PC-9 (cell line): ENCODE measurements at regions not wholly inside any gene's neighbourhood (a gene's known extent, or its start where the extent isn't known, plus 50 kb on each side); places are given as distances from the start of the nearest gene placed in this dataset.

Experiments
- BruUV-seq: library from RNA; stranded (reverse); fragments of 400-500 nt; replicated peaks from 2 replicates; lab custom pipeline; 2021; lab: Mats Ljungman, UMichigan
- CTCF ChIA-PET: fragments of 300-600 bp; sonication (Branson Sonifier 250); formaldehyde crosslinking; loops from one replicate; lab custom pipeline; 2022; ENCODE audit warnings: antibody characterized with exemption; lab: Charles Lee
- POLR2A ChIA-PET: fragments of 300-600 bp; sonication (Branson Sonifier 250); formaldehyde crosslinking; loops from one replicate; lab custom pipeline; 2022; ENCODE audit warnings: antibody characterized with exemption; ENCODE audit not compliant: unreplicated experiment; lab: Charles Lee
- DNase-seq, 2 experiments: peaks; one replicate each; pipeline versions ENCODE4 v3.0.0 to v3.0.0-alpha.2; 2015 to 2022; ENCODE audit warnings: mixed read lengths in 1 of 2
- H2AFZ ChIP-seq: fragments of 200-600 bp; sonication (generic); 2 replicates; pipeline ENCODE4 v1.8.1; 2017; ENCODE audit warnings: antibody characterized with exemption
- H3F3A ChIP-seq: fragments of 200-600 bp; sonication (generic); 2 replicates; pipeline ENCODE4 v1.8.1; 2017; ENCODE audit warnings: antibody characterized with exemption, mild to moderate bottlenecking, low read depth; ENCODE audit not compliant: insufficient read depth
- H3K27ac ChIP-seq: fragments of 200-600 bp; sonication (generic); 2 replicates; pipeline ENCODE4 v1.6.1; 2016; ENCODE audit warnings: mixed run types
- H3K27me3 ChIP-seq: fragments of 200-600 bp; sonication (generic); 2 replicates; pipeline ENCODE4 v1.6.1; 2016; ENCODE audit warnings: low read depth, mixed run types; ENCODE audit not compliant: insufficient read depth
- H3K36me3 ChIP-seq: fragments of 200-600 bp; sonication (generic); 2 replicates; pipeline ENCODE4 v1.6.1; 2016; ENCODE audit warnings: low read depth, mixed run types
- H3K4me1 ChIP-seq: fragments of 200-600 bp; sonication (generic); replicated peaks from 2 replicates; pipeline ENCODE4 v1.6.1; 2016; ENCODE audit warnings: mixed run types; ENCODE audit not compliant: insufficient read depth
- H3K4me2 ChIP-seq: fragments of 200-600 bp; sonication (generic); 2 replicates; pipeline ENCODE4 v1.6.1; 2017; ENCODE audit warnings: mixed run types
- H3K4me3 ChIP-seq: fragments of 200-600 bp; sonication (generic); 2 replicates; pipeline ENCODE4 v1.6.1; 2016; ENCODE audit warnings: mixed run types
- H3K79me2 ChIP-seq: fragments of 200-600 bp; sonication (generic); 2 replicates; pipeline ENCODE4 v1.6.1; 2017; ENCODE audit warnings: low read depth, mixed run types
- H3K9me2 ChIP-seq: fragments of 200-600 bp; sonication (generic); 2 replicates; pipeline ENCODE4 v1.8.1; 2017; ENCODE audit warnings: mild to moderate bottlenecking; ENCODE audit not compliant: insufficient read depth
- H3K9me3 ChIP-seq: fragments of 200-600 bp; sonication (generic); 2 replicates; pipeline ENCODE4 v1.8.1; 2016; ENCODE audit warnings: low read depth; ENCODE audit not compliant: insufficient read depth
- H4K20me1 ChIP-seq: fragments of 200-600 bp; sonication (generic); 2 replicates; pipeline ENCODE4 v1.8.1; 2017; ENCODE audit not compliant: insufficient read depth
- EZH2 ChIP-seq: fragments of 200-600 bp; sonication (generic); IDR thresholded peaks from 2 replicates; pipeline ENCODE4 v1.8.0; 2017; ENCODE audit warnings: antibody characterized with exemption, low read depth
- intact Hi-C: fragments of 100-400 bp; cut with micrococcal nuclease; formaldehyde crosslinking; loops from one replicate; pipeline ENCODE4 v1.10.0; 2022; ENCODE audit not compliant: unreplicated experiment
- TF ChIP-seq, protein P1 (sequence below): fragments of 200-600 bp; sonication (generic); conservative IDR thresholded peaks from 2 replicates; pipeline ENCODE4 v1.6.1; 2017; ENCODE audit warnings: mixed run types, antibody characterized with exemption, mild to moderate bottlenecking, moderate library complexity

DNA sequence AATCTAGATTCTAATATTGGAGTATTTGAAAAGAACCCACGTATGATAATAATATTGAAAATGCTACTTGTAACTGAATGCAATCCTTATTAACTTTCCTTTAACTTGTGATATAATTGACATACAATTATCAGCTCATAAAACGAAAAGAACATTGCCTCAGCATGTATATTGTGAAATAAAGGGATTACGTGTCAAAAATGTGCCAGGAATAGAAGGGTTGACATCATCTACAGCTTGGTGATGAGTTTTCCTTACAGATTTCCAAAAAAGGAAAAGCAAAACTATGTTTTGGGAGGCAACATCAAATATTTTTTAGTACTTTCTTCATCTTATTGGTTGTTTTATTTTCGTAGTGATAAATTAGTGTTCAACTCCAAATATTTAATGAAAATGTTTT is 266.0 kb upstream of the PTGER4 start:
- Histone ChIP-seq H3K4me2 (no peak overlapping the region), H3F3A (peaks cover 6% of the 10 kb centered on the region), H3K9me2 (no peaks in the 10 kb centered on the region), H3K27ac (no peak overlapping the region), H3K4me3 (no peak overlapping the region), H2AFZ (no peak overlapping the region), H3K27me3 (no peaks in the 10 kb centered on the region), H4K20me1 (no peaks in the 10 kb centered on the region), H3K36me3 (no peaks in the 10 kb centered on the region), H3K9me3 (no peaks in the 10 kb centered on the region), H3K4me1 (peaks cover 11% of the 10 kb centered on the region), H3K79me2 (no peaks in the 10 kb centered on the region)
- POLR2A ChIA-PET: no interaction called here
- TF ChIP-seq, protein P1, sequence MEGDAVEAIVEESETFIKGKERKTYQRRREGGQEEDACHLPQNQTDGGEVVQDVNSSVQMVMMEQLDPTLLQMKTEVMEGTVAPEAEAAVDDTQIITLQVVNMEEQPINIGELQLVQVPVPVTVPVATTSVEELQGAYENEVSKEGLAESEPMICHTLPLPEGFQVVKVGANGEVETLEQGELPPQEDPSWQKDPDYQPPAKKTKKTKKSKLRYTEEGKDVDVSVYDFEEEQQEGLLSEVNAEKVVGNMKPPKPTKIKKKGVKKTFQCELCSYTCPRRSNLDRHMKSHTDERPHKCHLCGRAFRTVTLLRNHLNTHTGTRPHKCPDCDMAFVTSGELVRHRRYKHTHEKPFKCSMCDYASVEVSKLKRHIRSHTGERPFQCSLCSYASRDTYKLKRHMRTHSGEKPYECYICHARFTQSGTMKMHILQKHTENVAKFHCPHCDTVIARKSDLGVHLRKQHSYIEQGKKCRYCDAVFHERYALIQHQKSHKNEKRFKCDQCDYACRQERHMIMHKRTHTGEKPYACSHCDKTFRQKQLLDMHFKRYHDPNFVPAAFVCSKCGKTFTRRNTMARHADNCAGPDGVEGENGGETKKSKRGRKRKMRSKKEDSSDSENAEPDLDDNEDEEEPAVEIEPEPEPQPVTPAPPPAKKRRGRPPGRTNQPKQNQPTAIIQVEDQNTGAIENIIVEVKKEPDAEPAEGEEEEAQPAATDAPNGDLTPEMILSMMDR: no peak
- no peak for TF ChIP-seq EZH2
- CTCF ChIA-PET: interaction anchor here (0.6 kb wide), 1 partner anchor 464 kb away, joined by 7 read pairs; no protein-coding TSS in a partner anchor
- intact Hi-C loops: no loop called here
- BruUV-seq: no TSS peak
- no peak for DNase-seq

GRCh38 chr5:40412771-40413170 is 266.9 kb upstream of the PTGER4 start:
- Histone ChIP-seq H2AFZ (no peak overlapping the region), H3K27ac (no peak overlapping the region), H3K9me3 (no peaks in the 10 kb centered on the region), H3K79me2 (no peaks in the 10 kb centered on the region), H4K20me1 (no peaks in the 10 kb centered on the region), H3K4me3 (no peak overlapping the region), H3K36me3 (no peaks in the 10 kb centered on the region), H3F3A (peaks cover 6% of the 10 kb centered on the region), H3K4me2 (no peak overlapping the region), H3K9me2 (no peaks in the 10 kb centered on the region), H3K27me3 (no peaks in the 10 kb centered on the region), H3K4me1 (peaks cover 11% of the 10 kb centered on the region)
- no peak for TF ChIP-seq EZH2
- TF ChIP-seq, protein P1: no peak
- ChIA-PET POLR2A (interaction anchor here (0.6 kb wide), 1 partner anchor 686 kb away, joined by 4 read pairs; no protein-coding TSS in a partner anchor), CTCF (interaction anchor here (0.5 kb wide), 1 partner anchor 428 kb away, joined by 9 read pairs; no protein-coding TSS in a partner anchor)
- DNase-seq: peak in 1 of 2 experiments; percentile 5
- BruUV-seq: no TSS peak
- intact Hi-C loops: no loop called here

GRCh38 chr5:40410964-40411635 is 268.6 kb upstream of the PTGER4 start:
- peak; percentile 19 to 35 for DNase-seq
- H3K9me3 ChIP-seq: peaks cover 4% of the 10 kb centered on the region; the same call in 1 of the 2 replicates
- TF ChIP-seq, protein P1: no peak
- no peak for TF ChIP-seq EZH2
- peaks cover 6% of the 10 kb centered on the region for H3F3A ChIP-seq
- H3K27me3 ChIP-seq: no peaks in the 10 kb centered on the region
- 0 out of 2 replicates have a peak overlapping the region, but pooled peaks have one; percentile 2 for H3K27ac ChIP-seq
- CTCF ChIA-PET: interaction anchor here (0.6 to 0.9 kb wide), 2 partner anchors 20 to 107 kb away, joined by 3 to 4 read pairs; no protein-coding TSS in a partner anchor
- H3K36me3 ChIP-seq: no peaks in the 10 kb centered on the region
- H3K79me2 ChIP-seq: no peaks in the 10 kb centered on the region
- POLR2A ChIA-PET: interaction anchor here (0.6 kb wide), 2 partner anchors 37 to 48 kb away, joined by 3 to 37 read pairs; no protein-coding TSS in a partner anchor
- peaks cover 15% of the 10 kb centered on the region for H3K4me1 ChIP-seq
- intact Hi-C loops: loop anchor here (1.0 kb wide), 1 partner anchor 26 kb away; no protein-coding TSS in a partner anchor
- BruUV-seq: no TSS peak
- H3K4me2 ChIP-seq: 0 out of 2 replicates have a peak overlapping the region, but pooled peaks have one; percentile 3
- 0 out of 2 replicates have a peak overlapping the region, but pooled peaks have one; percentile 4 for H2AFZ ChIP-seq
- H3K9me2 ChIP-seq: no peaks in the 10 kb centered on the region
- H4K20me1 ChIP-seq: no peaks in the 10 kb centered on the region
- no peak overlapping the region for H3K4me3 ChIP-seq
